C4-2B (cell line): ENCODE measurements at regions not wholly inside any gene's neighbourhood (a gene's known extent, or its start where the extent isn't known, plus 50 kb on each side); places are given as distances from the start of the nearest gene placed in this dataset.

Source experiments
- H3K27ac ChIP-seq: fragments of 450-650 bp; 2 replicates; pipeline ENCODE4 v1.5.1; 2017
- ZFX ChIP-seq: fragments of 450-650 bp; IDR thresholded peaks from 2 replicates; pipeline ENCODE4 v1.6.1; 2017
- TF ChIP-seq, protein P1 (sequence below): fragments of 450-650 bp; conservative IDR thresholded peaks from 2 replicates; pipeline ENCODE4 v1.5.1; 2017; ENCODE audit warnings: mild to moderate bottlenecking

DNA sequence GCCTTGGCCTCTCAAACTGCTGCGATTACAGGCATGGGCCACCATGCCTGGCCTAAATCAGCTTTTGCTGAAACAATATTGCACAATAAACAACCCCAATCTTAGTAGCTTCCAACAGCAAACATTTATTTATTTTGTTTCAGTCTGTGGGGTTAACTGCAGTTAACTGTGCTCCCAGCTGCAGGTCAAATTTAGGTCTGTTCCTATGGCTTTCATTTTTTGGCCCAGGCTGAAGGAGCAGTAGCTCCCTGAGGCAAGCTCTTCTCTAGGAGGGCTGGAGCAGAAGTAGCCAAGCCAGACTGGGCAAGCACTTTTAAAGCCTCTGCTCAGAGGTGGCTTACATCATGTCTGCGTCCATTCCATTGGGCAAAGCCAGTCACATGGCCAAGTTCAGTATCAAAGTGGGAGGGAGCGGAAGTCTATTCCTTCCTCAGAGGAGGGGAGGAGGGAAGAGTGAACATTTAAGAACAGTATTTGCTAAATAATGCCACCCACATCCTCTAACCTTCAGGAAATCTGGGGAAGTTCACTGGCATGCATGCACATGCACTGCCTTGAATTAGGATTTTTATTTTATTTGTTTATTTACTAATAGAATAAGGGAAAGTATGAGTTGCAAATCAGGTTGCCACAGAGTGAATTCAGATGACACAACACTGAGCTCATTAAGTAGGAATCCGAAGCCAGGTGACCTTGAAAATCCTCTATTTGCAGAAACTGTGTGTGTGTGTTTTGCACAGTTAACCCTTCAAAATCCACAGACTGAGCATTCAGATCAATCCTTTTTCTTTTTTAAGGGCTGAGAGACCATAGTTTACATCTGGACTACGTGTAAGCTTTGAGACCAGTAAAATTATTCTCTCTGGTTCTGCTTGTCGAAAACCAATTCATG is 122.0 kb upstream of the SEL1L start:
- H3K27ac ChIP-seq, result no peak overlapping the region
- TF ChIP-seq, protein P1, sequence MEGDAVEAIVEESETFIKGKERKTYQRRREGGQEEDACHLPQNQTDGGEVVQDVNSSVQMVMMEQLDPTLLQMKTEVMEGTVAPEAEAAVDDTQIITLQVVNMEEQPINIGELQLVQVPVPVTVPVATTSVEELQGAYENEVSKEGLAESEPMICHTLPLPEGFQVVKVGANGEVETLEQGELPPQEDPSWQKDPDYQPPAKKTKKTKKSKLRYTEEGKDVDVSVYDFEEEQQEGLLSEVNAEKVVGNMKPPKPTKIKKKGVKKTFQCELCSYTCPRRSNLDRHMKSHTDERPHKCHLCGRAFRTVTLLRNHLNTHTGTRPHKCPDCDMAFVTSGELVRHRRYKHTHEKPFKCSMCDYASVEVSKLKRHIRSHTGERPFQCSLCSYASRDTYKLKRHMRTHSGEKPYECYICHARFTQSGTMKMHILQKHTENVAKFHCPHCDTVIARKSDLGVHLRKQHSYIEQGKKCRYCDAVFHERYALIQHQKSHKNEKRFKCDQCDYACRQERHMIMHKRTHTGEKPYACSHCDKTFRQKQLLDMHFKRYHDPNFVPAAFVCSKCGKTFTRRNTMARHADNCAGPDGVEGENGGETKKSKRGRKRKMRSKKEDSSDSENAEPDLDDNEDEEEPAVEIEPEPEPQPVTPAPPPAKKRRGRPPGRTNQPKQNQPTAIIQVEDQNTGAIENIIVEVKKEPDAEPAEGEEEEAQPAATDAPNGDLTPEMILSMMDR, result no peak
- TF ChIP-seq ZFX, result no peak

DNA sequence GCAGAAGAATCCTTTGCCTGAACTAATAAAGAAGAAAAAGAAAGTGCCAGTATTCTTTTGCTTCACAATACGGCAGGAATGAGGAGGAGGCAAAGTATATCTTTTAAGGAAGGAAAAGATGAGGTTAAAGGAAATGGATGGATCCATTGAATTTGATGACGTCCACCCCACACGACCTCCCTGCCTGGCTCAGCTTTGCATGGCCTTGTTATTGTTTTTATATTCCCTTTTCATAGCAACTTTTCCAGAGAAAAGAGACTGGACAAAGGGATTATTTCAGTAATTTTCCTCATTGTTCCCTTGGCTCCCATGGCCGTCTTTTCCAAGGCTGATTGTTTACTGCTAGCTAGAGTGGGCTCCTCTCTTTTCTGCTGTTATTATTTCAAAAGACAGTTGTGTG is 123.2 kb upstream of the SEL1L start:
- no peak for TF ChIP-seq ZFX
- TF ChIP-seq, protein P1, result no peak
- no peak overlapping the region for H3K27ac ChIP-seq

DNA sequence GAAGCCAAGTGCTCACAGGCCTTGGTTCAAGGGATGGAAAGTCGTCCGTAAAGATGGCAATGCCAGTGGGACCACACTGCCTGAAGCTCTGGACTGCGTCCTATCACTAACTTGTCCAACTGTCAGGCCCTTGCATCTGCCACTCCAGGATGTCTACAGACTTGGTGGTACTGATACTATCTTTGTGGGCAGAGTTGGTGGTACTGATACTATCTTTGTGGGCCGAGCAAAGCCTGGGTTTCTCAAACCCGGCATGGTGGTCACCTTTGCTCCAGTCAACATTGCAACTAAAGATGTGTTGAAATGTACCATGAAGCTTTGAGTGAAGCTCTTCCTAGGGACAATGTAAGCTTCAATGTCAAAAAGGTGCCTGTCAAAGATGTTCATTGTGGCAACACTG is 128.4 kb upstream of the SEL1L start:
- no peak overlapping the region for H3K27ac ChIP-seq
- no peak for TF ChIP-seq ZFX
- TF ChIP-seq, protein P1, result no peak

DNA sequence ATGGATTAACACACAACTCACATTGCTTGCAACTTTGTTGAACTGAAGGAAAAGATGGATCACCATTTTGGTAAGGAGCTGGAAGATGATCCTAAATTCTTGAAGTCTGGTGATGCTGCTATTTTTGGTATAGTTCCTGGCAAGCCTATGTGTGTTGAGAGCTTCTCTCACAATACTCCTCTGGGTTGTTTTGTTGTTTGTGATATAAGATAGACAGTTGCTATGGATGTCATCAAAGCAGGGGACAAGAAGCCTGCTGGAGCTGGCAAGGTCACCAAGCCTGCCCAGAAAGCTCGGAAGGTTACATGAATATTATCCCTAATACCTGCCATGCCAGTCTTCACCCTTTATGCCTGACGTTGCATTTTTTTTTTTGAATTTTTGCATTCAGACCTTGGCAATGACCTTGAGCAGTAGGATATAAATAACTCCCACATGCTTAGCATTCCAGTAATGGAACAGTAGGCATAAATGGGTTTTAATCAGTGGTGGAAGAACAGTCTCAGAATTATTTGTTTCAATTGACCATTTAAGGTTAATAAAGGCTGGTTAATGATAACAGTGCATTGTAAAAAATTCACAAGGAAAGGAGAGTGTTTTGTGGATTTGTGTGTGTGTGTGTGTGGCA is 129.0 kb upstream of the SEL1L start:
- TF ChIP-seq, protein P1, result no peak
- TF ChIP-seq ZFX, result no peak
- H3K27ac ChIP-seq, result no peak overlapping the region

DNA sequence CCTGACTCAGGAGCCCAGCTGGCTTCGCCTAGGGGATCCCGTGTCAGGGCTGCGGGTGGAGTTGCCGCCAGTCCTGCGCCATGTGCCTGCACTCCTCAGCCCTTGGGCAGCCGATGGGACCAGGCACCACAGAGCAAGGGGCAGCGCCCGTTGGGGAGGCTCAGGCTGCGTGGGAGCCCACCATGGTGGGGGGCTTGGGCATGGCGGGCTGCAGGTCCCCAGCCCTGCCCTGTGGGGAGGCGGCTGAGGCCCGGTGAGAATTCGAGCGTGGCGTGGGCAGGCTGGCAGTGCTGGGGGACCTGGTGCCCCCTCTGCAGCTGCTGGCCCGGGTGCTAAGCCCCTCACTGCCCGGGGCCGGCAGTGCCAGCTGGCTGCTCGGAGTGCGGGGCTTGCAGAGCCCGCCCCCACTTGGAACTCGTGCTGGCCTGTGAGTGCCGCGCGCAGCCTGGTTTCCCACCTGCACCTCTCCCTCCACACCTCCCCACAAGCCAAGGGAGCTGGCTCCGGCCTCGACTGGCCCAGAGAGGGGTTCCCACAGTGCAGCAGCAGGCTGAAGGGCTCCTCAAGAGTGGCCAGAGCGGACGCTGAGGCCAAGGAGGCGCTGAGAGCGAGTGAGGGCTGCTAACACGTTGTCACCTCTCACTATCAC is 135.1 kb upstream of the SEL1L start:
- TF ChIP-seq, protein P1, result no peak
- no peak for TF ChIP-seq ZFX
- no peak overlapping the region for H3K27ac ChIP-seq

DNA sequence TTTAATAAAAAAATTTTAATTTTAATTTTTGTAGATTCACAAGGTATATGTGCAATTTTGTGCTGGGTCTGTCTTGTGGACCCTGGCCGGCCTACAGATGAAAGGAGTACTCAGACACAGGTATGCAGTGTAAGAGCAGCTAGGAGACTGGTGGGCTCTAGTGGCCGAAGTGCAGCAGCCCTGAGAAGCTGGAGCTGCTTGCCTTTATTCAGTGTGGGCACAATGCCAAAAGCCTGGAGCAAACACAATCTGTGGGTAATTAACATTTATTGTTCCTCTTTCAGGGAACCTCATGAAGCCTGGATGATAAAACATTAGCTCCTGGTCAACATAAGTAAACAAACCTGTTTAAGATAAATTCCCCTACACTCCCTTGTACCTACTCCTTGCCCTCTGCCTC is 135.7 kb upstream of the SEL1L start:
- TF ChIP-seq ZFX, result no peak
- TF ChIP-seq, protein P1, result no peak
- H3K27ac ChIP-seq, result no peak overlapping the region

DNA sequence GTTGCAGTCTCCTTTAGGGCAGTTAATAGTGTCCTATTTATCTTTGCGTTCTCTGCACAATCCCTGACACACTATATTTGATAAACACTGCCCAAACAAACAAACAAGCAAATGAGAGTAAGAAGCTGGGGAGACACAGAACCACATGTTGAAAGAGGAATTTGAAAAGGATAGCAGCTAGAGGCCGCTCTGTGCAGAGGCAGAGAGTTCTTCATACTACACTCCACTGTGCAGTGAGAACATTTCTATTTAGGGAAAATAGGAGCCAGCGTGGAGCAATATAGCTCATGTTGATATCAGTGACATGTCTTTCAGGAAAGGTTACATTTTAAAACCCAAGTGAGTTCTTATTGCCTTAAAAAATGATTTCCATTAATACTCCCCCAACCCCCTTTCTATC is 140.3 kb upstream of the SEL1L start:
- H3K27ac ChIP-seq, result no peak overlapping the region
- no peak for TF ChIP-seq ZFX
- TF ChIP-seq, protein P1, result peak; percentile 11; the same call in 1 of the 2 replicates
